ENCODE measurements at regions not wholly inside any gene's neighbourhood (a gene's known extent, or its start where the extent isn't known, plus 50 kb on each side); places are given as distances from the start of the nearest gene placed in this dataset.

- DNase-seq = no peak
Observed at GRCh38 chr22:46054091-46055073, 77.4 kb upstream of the WNT7B start.

GRCh38 chr22:46055181-46055875, 78.4 kb upstream of the WNT7B start:
- no peak for DNase-seq

- DNase-seq = no peak
Observed at GRCh38 chr22:46055911-46056545, 79.1 kb upstream of the WNT7B start.

GRCh38 chr22:46056546-46057245, 79.7 kb upstream of the WNT7B start:
- no peak for DNase-seq

- DNase-seq = no peak
Observed at GRCh38 chr22:46057246-46058090, 80.5 kb upstream of the WNT7B start.

- no peak for DNase-seq
Observed at GRCh38 chr22:46058091-46058420, 81.1 kb upstream of the WNT7B start.

GRCh38 chr22:46058591-46059519, 81.9 kb upstream of the WNT7B start:
- DNase-seq = no peak

GRCh38 chr22:46060292-46061123, 83.5 kb upstream of the WNT7B start:
- no peak for DNase-seq

- DNase-seq = no peak
Observed at GRCh38 chr22:46061124-46061500, 84.2 kb upstream of the WNT7B start.

- no peak for DNase-seq
Observed at GRCh38 chr22:46061501-46062231, 84.7 kb upstream of the WNT7B start.

GRCh38 chr22:46062232-46062615, 85.3 kb upstream of the WNT7B start:
- no peak for DNase-seq

GRCh38 chr22:46062971-46063631, 86.1 kb upstream of the WNT7B start:
- no peak for DNase-seq

- no peak for DNase-seq
Observed at GRCh38 chr22:46063846-46064227, 86.5 kb upstream of the PPARA start.

GRCh38 chr22:46064228-46064965, 85.9 kb upstream of the PPARA start:
- DNase-seq = no peak

- no peak for DNase-seq
Observed at GRCh38 chr22:46064966-46065666, 85.2 kb upstream of the PPARA start.

GRCh38 chr22:46065691-46066454, 84.5 kb upstream of the PPARA start:
- DNase-seq = no peak

GRCh38 chr22:46066691-46067090, 83.6 kb upstream of the PPARA start:
- DNase-seq = no peak
